Type B pancreatic cell (in vitro differentiated cells): ENCODE measurements at regions not wholly inside any gene's neighbourhood (a gene's known extent, or its start where the extent isn't known, plus 50 kb on each side); places are given as distances from the start of the nearest gene placed in this dataset.

Source experiments
- DNase-seq: peaks from one replicate; pipeline ENCODE4 v3.0.0; 2021; ENCODE audit warnings: mixed read lengths; ENCODE audit not compliant: unreplicated experiment; ENCODE audit errors: extremely low spot score
- H3K27ac Mint-ChIP-seq: 2 replicates; pipeline ENCODE4 v1.8.0; 2021; ENCODE audit warnings: mild to moderate bottlenecking, mixed read lengths
- H3K27me3 Mint-ChIP-seq: 2 replicates; pipeline ENCODE4 v1.8.0; 2021; ENCODE audit warnings: mixed read lengths
- H3K36me3 Mint-ChIP-seq: 2 replicates; pipeline ENCODE4 v1.8.0; 2021; ENCODE audit warnings: mixed read lengths
- H3K4me1 Mint-ChIP-seq: one replicate; pipeline ENCODE4 v1.8.0; 2021; ENCODE audit warnings: mixed read lengths; ENCODE audit not compliant: unreplicated experiment
- H3K4me3 Mint-ChIP-seq: 2 replicates; pipeline ENCODE4 v1.8.0; 2021; ENCODE audit warnings: mild to moderate bottlenecking, mixed read lengths
- H3K9me3 Mint-ChIP-seq: 2 replicates; pipeline ENCODE4 v1.8.0; 2021; ENCODE audit warnings: mixed read lengths
- TF ChIP-seq, protein P1 (sequence below): fragments of 200-600 bp; sonication (generic); conservative IDR thresholded peaks from 2 replicates; pipeline ENCODE4 v1.5.0; 2021; ENCODE audit warnings: antibody characterized with exemption, mild to moderate bottlenecking

DNA sequence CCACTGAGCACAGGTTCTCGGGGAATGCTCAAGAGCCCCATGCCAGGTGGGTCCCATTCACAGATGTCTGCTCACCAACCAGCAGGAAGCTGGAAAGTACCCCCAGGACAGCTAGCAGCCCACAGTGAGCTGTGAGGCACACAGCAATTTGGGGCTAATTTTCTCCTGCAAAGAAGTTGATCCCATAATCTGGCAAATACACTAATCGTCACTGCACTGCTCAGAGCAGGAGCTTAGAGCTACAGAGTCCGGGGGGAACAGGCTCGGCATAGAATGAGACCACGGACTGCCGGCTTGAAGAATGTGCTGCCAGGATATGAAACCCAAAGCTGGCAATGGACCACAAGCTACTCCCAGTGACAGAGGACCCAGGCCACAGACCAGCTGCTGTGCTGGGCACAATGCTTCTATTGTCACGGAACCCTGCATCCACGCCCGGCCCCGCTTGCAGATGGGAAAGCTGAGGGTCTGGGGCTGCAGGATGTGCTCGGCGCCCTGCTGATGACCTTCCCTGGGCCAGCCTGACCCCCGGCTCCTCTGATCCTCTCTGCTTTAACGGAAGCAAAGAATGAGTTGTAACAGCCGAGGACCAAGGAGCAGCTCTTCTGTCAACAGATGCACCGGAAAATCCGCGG lies 239.7 kb downstream of the CTTN start:
- TF ChIP-seq, protein P1, sequence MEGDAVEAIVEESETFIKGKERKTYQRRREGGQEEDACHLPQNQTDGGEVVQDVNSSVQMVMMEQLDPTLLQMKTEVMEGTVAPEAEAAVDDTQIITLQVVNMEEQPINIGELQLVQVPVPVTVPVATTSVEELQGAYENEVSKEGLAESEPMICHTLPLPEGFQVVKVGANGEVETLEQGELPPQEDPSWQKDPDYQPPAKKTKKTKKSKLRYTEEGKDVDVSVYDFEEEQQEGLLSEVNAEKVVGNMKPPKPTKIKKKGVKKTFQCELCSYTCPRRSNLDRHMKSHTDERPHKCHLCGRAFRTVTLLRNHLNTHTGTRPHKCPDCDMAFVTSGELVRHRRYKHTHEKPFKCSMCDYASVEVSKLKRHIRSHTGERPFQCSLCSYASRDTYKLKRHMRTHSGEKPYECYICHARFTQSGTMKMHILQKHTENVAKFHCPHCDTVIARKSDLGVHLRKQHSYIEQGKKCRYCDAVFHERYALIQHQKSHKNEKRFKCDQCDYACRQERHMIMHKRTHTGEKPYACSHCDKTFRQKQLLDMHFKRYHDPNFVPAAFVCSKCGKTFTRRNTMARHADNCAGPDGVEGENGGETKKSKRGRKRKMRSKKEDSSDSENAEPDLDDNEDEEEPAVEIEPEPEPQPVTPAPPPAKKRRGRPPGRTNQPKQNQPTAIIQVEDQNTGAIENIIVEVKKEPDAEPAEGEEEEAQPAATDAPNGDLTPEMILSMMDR = no peak
- no peak overlapping the region for H3K27ac Mint-ChIP-seq
- no peaks in the 10 kb centered on the region for H3K36me3 Mint-ChIP-seq
- H3K4me1 Mint-ChIP-seq = no peaks in the 10 kb centered on the region
- H3K9me3 Mint-ChIP-seq = no peaks in the 10 kb centered on the region
- DNase-seq = no peak
- no peaks in the 10 kb centered on the region for H3K27me3 Mint-ChIP-seq
- H3K4me3 Mint-ChIP-seq = no peak overlapping the region

DNA sequence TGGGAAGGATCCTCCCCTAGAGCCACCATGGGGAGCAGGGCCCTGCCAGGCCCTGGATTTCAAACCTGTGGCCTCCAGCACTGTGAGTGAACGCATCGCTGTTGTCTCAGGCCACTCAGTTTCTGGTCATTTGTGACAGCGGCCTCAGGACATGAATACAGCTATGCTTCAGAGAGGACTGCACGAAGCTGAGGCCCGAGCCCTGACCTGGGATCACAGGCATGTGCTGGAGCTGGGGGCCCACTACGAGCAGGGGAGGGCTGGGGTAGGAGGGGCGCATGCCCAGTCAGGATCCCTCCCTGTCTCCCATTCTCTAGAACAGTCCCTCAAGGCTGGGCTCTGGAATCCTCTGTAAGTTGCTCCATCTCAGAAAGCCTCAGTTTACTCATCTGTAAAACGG lies 242.1 kb downstream of the CTTN start:
- Mint-ChIP-seq H3K27ac (no peak overlapping the region), H3K4me1 (peaks cover 13% of the 10 kb centered on the region), H3K27me3 (no peaks in the 10 kb centered on the region), H3K4me3 (no peak overlapping the region), H3K9me3 (no peaks in the 10 kb centered on the region), H3K36me3 (no peaks in the 10 kb centered on the region)
- TF ChIP-seq, protein P1 = no peak
- DNase-seq = no peak

DNA sequence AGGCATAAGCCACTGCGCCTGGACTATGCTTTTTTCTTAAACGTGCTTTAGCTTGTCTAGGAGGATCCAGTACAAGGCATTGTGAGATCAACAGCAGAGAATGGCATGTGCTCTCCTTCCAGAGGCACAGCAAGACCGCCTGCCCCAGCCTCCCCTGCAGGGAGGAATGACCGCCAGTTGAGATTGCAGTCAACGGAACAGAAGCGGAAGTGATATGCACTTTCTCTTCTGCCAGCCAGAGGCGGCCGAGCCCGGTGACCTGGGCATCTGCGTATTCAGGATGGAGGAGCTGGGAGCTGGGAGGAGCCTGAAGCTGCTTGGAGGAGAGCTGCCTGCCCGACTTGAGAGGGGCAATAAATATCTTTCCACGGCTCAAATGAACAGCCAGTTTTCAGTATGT lies 243.0 kb downstream of the CTTN start:
- Mint-ChIP-seq H3K4me1 (peaks cover 13% of the 10 kb centered on the region), H3K9me3 (no peaks in the 10 kb centered on the region), H3K27ac (no peak overlapping the region), H3K36me3 (no peaks in the 10 kb centered on the region), H3K4me3 (no peak overlapping the region), H3K27me3 (no peaks in the 10 kb centered on the region)
- TF ChIP-seq, protein P1 = no peak
- DNase-seq = no peak

DNA sequence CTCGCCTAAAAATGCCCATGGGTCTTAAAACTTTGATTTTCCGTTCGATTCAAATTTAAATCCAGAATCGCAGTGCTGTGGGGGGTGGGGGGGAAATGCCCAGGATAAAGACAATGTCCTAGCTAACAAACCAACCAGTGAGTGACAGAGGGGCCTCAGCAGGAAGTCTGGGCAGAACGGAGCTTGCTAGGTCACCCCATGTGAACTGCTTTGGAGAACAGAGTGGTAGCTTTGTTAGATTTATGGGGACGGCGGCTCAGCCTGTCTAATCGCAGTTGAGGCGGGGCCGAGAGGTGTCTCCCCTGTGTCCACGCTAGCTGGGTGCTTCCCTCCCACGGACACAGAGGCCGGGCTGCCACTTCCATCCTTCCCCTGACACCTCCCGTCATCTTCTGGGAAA lies 243.9 kb downstream of the CTTN start:
- H3K27ac Mint-ChIP-seq = no peak overlapping the region
- H3K4me3 Mint-ChIP-seq = no peak overlapping the region
- peaks cover 13% of the 10 kb centered on the region for H3K4me1 Mint-ChIP-seq
- TF ChIP-seq, protein P1 = no peak
- H3K36me3 Mint-ChIP-seq = no peaks in the 10 kb centered on the region
- H3K9me3 Mint-ChIP-seq = no peaks in the 10 kb centered on the region
- DNase-seq = no peak
- peaks cover 3% of the 10 kb centered on the region for H3K27me3 Mint-ChIP-seq

DNA sequence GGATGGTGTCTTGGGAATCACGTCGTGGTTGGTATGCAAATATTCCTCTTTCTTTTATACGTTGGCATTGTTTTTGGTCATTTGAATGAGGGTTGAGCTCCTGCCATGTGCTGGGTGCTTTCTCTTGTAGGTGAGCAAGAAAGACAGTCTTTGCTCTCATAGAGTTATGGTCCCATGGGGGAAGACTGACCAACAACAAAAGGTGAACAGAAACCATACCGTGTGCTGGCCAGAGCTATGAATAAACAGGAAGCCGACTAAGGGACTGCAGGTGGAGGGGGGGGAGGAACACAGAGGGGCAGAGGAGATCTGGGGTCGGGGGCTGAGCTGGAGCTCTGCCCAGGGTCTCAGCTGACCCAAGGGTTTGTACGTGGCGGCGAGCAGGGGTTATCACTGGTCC lies 245.3 kb downstream of the CTTN start:
- H3K36me3 Mint-ChIP-seq = no peaks in the 10 kb centered on the region
- no peak for DNase-seq
- H3K27me3 Mint-ChIP-seq = peaks cover 3% of the 10 kb centered on the region
- H3K9me3 Mint-ChIP-seq = no peaks in the 10 kb centered on the region
- TF ChIP-seq, protein P1 = no peak
- H3K4me1 Mint-ChIP-seq = peaks cover 13% of the 10 kb centered on the region
- no peak overlapping the region for H3K4me3 Mint-ChIP-seq
- no peak overlapping the region for H3K27ac Mint-ChIP-seq
